GM12873 (cell line): ENCODE measurements at regions not wholly inside any gene's neighbourhood (a gene's known extent, or its start where the extent isn't known, plus 50 kb on each side); places are given as distances from the start of the nearest gene placed in this dataset.

ENCODE experiments used
- CTCF ChIP-seq: IDR thresholded peaks from 2 replicates; pipeline ENCODE4 v1.5.1; 2012; ENCODE audit warnings: low read depth, mild to moderate bottlenecking, moderate library complexity, low read length, control low read depth; ENCODE audit not compliant: insufficient read depth; ENCODE audit errors: missing control alignments

- no peak for TF ChIP-seq CTCF
Observed at GRCh38 chr10:90328459-90328858, 529.4 kb downstream of the HTR7 start.

- TF ChIP-seq CTCF: no peak
Observed at GRCh38 chr10:90328896-90329295, 528.9 kb downstream of the HTR7 start.

- no peak for TF ChIP-seq CTCF
Observed at GRCh38 chr10:90337316-90337715, 520.5 kb downstream of the HTR7 start.

GRCh38 chr10:90342480-90342879 is 515.4 kb downstream of the HTR7 start:
- no peak for TF ChIP-seq CTCF

GRCh38 chr10:90344226-90344625 is 513.6 kb downstream of the HTR7 start:
- no peak for TF ChIP-seq CTCF

GRCh38 chr10:90347239-90347638 is 510.6 kb downstream of the HTR7 start:
- TF ChIP-seq CTCF: no peak

- no peak for TF ChIP-seq CTCF
Observed at GRCh38 chr10:90350122-90350521, 507.7 kb downstream of the HTR7 start.

- TF ChIP-seq CTCF: no peak
Observed at GRCh38 chr10:90352288-90352687, 505.6 kb downstream of the HTR7 start.
